ENCODE measurements at regions not wholly inside any gene's neighbourhood (a gene's known extent, or its start where the extent isn't known, plus 50 kb on each side); places are given as distances from the start of the nearest gene placed in this dataset.

- TF ChIP-seq CTCF (IDR thresholded peaks at IDR 0.05) (no peak), POLR2A (IDR thresholded peaks at IDR 0.05) (no peak), EP300 (IDR thresholded peaks at IDR 0.05) (no peak)
Observed at GRCh38 chr6:137402143-137402680, 92.0 kb downstream of the OLIG3 start.

Measured in tibial nerve (tissue), 4 donors.